ENCODE measurements at regions not wholly inside any gene's neighbourhood (a gene's known extent, or its start where the extent isn't known, plus 50 kb on each side); places are given as distances from the start of the nearest gene placed in this dataset.

- TF ChIP-seq TCF12 (IDR thresholded peaks at IDR 0.05; ENCODE audit: low read depth, low read length) (no peak), HDAC2 (IDR thresholded peaks at IDR 0.05; ENCODE audit: borderline replicate concordance in 1 of 2, low read depth in 2 of 2, low read length in 2 of 2) (no peak)
Observed at GRCh38 chrX:30402366-30402765, 93.2 kb upstream of the NR0B1 start (continued).
